Left lobe of liver (tissue), 2 donors: ENCODE measurements at regions not wholly inside any gene's neighbourhood (a gene's known extent, or its start where the extent isn't known, plus 50 kb on each side); places are given as distances from the start of the nearest gene placed in this dataset.

Source experiments
- ATAC-seq: fragments of 200-7000 bp; cut with Tn5 transposase; one replicate; pipeline ENCODE4 v1.9.1; 2020; ENCODE audit warnings: mild to moderate bottlenecking, moderate library complexity
- DNase-seq: peaks from one replicate; pipeline ENCODE4 v3.0.0-alpha.2; 2020; ENCODE audit warnings: low spot score
- donor health status: DM: no; HTN: no; CAD: no; lungs with moderate emphysema.
- donor health status: DM: no; HTN: yes; CAD: no.

DNA sequence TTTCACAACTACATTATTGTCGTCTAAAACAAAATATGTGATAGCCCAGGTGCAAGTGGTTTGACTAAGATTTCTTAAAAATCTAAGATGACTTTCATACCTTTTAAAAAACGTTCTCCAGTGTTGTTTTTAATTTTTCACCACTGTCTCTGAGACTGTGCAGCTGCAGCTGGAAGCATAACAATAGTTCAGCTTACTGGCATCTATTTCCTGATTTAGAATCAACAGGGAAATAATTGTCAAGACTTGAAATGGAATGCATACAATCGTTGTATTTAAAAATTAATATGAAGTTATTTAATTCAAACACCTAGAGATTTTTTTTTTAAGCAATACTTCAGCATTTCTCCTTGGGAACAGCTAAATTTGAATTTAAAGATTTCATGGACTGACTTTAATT is 982.0 kb upstream of the EPHA7 start:
- ATAC-seq (no peak), DNase-seq (no peak)

DNA sequence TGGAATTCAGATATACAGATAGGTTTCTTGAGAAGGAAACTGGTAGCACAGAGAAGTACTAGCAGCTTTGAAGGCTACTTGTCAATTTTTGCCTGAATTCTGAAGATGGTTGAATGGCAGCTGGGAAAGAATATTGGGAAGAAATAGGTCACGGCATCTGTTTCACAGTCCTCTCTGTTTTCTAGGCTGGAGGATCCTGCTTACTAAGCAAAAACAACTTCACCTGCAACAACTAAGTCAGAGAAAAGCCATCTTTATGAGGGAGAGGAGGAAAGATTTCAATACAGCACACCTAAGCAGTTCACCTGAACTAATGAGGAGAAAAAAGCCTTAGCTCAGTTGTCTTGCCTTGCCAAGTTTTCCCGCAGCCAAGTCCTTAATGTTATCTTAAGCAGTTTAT is 975.5 kb upstream of the EPHA7 start:
- DNase-seq, result no peak
- ATAC-seq, result no peak

DNA sequence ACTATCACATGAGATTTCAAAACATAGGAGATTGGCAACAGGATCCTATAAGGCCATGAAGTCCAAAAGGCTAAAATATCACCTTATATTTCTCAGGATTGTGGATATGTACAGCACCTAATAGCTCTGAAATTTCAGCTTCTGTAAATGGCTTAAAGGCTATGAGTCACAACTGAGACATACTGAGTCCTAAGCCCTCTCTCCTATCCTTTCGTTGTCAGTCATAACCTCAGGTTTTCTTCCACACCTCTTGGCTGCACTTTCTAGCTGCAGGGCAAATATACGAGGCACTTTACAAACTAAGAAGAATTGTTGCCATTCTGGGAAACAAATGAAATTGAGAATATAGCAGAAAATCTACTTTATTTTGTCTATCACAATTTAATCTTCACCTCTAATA is 969.9 kb upstream of the EPHA7 start:
- ATAC-seq, result no peak

DNA sequence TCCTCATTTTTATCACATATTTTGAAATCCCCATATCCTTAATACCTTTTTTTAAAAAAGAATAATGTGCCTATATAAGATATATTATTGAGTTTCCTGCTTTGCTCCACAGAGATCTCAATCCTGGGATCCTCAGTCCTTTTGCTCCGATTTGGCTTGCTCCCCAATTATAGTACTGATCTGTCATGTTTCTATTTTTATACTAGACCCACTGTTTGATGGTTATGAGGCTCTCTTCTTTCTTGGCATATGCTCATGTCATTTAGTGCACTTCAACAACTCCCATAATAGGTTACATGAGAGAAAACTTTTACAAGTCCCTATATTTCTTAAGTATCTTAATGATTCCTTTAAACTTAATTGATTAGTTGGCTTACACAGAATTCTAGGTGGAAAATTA is 958.5 kb upstream of the EPHA7 start:
- DNase-seq, result no peak
- ATAC-seq, result no peak

More for the DNA sequence above, 969.9 kb upstream of the EPHA7 start:
- DNase-seq, result no peak

DNA sequence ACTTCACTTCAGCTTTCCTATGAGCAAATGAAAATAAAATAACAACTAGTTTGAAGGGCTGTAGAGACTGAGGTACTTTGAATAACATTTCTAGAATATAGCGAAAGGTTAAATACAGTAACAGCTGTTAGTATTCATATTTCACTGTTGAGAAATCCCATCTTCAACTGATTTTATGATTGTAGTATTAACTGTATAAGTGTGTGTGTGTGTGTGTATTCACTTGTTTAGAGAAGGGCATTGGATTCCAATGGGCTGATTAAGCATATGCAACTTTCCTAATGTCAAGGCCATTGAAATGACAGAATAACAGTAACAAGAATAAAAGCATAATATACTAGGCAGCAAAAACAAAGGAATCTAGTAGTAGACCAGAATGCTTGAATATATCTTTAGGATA is 957.5 kb upstream of the EPHA7 start:
- DNase-seq (no peak), ATAC-seq (no peak)

DNA sequence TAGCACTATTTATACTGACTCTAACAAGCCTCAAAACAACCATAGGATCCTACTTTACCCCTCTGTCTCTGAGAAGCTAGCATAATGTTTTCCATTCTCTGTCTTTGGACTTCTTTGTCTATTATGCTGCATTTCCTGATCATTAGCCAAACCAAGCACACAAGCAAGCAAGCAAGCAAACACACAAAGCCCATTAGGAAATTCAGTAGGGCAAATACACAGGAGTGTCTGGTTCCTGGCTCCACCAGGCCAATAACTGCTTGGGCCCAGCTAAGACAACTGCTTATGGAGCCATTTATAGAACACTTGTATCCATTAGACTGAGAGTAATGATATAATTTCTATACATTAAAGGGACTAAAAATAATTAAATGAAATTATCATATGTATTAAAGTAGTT is 952.9 kb upstream of the EPHA7 start:
- no peak for ATAC-seq
- DNase-seq, result no peak

DNA sequence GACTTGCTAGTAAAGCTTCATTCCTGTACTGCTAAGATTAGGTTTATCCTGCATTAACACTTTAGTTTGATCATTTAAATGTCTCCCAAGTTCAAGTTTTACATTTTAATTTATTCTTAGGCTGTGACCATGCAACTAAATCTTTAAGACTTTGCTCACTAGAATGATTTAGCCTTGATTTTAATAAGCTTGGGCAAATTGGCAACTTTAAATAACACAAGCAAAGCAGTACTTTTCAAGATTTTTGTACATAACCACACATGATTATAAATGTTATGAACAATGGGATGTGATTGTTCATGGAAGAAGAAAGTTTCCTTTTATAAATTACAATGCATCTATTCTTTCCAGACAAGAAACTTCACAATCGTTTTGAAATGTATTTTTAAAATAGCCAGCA is 948.0 kb upstream of the EPHA7 start:
- ATAC-seq, result no peak
- no peak for DNase-seq

DNA sequence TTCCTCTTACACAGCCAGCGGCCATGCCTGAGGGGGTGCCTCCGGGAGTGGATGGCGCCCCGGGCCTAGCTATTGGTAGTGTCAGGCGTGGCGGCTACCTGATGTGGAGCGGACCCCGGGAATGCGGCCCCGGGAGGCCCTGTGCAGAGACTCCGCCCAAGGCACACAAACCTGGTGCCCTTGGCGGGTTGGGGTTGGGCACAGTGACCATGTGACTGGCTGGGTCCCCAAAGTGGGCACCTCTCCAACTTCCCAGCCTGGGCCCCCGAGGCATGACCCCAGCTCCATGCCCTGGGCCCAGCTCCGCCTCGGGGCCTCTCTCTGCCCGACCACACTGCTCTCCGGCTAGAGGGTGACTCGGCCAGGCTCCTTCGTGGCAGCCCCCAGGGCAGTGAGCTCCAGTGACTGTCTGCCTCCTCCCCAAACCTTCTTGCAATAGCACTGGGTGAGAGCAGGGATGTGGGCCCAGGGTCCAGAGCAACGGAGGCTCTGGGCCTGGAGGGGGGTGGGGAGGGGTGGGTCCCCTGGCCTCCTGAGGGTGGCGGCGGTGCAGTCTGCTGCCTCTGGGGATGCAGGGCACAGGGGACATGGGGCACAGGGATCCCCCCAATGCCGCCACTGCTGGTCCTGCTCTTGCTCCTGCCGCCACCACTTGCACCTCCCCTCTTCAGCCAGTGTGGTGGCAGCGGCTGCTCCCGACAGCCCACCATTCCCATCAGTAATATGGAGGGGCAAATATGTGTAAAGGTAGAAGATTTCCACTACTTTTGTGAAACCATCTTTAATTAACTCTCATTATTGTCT is 942.9 kb upstream of the EPHA7 start:
- DNase-seq (peak; percentile 44), ATAC-seq (no peak)

DNA sequence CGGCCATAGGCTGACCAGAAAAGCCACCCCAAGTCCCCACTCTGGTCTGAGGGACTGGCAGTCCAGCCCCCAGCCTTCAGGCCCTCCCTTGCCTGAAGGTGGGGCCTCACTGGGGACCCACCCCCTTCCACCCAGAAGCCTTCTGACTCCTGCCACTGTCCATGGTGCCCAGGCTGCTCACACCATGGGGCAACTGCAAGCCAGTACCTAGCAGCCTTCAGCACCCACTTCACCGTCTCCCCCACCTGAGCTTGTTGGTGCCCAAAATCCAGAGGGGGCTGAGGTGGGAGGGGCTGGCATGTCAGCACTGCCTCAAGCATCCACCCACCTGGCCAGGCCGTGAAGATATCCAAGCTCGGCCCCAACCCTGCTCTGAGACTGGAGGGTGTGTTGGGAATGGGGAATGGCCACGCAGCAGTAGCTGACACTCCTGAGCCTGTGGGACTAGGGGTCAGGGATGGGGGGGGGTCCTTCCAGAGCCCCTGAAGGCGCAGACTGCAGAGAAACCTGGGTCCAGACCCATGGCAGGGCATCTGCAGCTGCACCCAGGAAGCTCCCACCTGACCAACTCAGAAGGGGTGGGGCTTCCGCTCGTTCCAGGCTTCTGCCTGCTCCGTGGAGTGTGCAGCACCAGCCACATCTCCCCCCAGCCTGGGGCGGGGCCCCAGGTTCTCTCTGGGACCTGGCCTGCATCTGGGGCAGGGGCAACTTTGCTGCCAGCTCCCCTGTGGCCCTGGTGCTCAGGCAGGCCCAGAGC is 942.1 kb upstream of the EPHA7 start:
- ATAC-seq (no peak), DNase-seq (no peak)

DNA sequence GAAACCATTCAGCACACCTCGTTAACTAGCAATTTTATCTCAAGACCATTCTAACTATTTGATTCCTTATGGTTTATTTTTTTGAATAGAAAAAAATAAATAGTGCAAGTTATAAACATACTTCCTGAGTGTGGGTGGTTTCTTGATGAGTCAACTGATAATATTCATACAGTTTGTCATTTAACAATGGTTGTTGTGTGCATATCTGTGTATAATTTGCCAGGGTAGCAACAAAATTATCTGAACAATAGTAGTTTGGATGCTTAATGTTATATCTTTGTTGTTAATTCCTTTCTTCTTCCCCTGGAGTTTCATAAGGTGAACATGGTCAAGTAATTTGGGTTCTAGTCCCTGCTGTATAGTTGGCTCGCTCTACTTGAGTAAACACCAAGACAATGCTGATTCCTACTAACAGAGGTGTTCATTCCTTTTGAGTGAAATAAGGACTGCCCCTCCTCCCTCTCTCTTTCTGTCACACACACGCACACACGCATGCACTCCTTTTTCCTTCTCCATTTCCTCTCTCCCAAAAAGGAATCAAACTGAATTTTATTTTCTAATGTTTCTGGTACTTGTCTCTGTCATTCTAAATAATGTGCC is 938.1 kb upstream of the EPHA7 start:
- no peak for DNase-seq
- no peak for ATAC-seq

DNA sequence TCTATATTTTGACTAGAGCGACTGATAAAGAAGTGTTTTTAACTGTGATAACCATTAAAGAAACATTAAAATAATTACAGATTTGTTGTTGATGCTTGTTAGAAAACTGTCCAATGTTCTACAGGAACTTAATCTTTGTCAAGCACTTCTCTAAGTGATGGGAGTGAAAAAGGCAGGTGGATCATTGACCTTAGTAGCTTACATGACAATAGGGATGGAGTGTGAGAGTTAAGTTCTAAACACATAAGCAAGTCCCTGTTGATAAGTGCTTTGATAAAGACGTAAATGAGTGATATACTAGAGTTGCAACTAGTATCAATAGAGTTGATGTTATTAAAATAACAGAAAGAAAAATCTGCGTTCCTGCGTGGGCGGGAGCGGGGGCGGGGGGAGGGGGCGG is 931.5 kb upstream of the EPHA7 start:
- no peak for ATAC-seq
- no peak for DNase-seq

DNA sequence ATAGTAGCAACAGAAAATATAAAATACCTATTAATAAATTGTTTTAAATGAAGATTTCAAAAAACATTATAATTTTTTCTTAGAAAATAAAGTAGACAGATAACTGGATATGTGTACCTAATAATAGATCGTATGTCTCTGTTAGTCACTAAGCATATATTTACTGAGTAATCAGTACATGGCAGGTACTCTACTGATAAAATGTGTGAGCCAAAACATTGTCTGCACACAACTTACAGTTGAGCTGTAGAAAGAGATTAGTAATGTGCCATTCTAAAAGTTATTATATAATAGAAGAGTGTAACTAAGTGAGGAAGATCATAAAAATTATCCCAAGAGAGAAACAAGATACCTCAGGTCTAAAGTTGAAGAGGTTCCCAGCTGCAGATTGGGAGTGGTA is 929.9 kb upstream of the EPHA7 start:
- no peak for DNase-seq
- ATAC-seq, result no peak

DNA sequence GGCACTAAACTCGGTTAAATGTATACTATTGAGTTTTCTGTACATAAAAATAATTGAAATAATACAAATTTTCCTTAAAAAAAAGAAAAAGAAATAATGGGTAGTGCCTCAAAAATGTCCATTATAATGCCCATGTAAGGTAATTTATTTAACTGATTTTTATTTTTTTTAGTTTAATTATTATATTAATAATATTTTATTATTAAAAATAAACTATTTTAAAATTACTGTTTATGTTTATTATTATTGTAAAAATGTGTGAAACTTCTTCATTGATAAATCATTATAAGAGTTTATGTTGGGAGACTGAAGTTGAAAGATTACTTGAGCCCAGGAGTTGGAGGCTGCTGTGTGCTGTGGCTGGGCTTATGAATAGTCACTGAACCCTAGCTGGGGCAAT is 925.5 kb upstream of the EPHA7 start:
- no peak for DNase-seq
- ATAC-seq, result no peak

DNA sequence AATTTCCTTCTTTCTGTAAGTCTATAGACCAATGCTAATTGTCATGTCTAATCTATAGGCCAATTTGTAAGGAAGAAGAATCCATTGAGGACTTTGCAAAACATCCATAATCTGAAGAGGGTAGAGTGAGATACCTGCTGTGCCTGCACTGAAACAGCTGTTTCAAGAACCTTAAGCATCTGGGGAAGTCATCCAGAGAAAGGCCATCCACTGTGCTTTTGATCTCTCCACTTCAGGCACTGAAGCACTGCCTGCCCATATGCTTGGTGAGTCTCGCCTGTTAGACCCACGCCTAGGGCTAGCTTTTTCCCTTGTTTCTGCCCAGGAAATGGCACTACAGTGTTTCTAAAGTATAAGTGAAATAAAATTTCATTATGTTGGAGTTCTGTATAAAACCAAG is 921.8 kb upstream of the EPHA7 start:
- no peak for ATAC-seq
- no peak for DNase-seq

DNA sequence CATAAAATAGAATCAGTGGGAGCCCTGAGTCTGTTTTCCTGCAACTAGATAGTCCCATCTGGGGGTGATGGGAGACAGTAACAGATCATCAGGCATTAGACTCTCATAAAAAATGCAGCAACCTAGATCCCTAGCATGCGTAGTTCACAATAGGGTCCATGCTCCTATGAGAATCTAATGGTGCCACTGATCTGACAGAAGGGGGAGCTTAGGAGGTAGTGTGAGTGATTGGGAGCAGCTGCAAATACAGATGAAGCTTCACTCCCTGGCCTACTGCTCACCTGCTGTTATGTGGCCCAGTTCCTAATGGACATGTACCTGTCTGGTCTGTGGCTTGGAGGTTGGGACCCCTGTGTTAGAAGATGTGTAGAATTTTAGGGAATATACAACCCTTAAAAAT is 904.5 kb upstream of the EPHA7 start:
- DNase-seq, result no peak
- ATAC-seq, result peak; percentile 52

DNA sequence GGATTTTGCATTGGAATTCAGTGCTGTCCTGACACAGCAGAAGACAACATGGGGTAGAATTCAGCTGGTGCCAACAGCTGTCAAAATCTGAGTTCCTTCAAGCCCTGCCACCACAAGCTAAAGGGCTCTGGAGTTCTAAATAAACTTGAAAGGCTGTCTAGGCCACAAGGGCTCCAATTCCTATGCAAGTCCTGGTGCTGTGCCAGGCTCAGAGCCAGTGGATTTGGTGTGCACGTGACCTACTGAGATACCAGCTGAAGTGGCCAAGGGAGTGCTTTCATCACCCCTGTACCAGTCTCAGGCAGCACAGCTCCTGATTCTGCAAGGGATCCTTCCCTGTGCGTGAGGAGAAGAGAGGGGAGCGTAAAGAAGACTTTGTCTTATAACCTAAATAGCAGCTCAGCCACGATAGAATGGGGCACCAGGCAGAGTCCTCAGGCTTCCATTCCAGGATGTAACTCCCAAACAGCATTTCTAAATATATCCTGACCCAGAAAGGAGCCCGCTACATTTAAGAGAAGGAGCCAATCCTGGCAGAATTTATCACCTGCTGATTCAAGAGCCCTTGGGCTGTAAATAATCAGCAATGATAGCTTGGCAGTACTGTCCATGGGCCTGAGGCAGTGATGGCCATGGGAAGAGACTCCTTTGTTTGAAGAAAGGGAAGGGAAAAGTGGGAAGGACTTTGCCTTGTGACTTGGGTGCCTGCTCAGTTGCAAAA is 881.2 kb upstream of the EPHA7 start:
- ATAC-seq, result no peak
- no peak for DNase-seq

DNA sequence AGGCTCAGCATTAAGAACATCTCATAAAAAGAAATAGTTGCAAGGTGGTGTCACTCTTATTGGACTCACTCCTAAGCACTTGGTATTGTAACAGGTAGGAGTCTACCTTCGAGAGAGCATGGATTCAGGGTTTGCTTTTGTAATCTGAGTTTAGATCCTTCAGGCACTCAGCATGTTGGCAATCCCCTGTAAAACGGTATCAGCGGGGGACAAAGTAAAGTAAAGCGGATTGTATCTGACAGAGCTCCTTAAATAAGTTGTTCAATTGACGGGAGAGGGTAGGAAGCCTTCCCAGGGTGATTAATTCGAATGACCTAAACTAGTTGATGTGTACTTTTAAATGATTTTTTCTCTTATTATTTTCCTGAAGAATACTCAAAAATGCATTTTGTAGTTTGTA is 869.8 kb upstream of the EPHA7 start:
- DNase-seq, result no peak
- no peak for ATAC-seq

DNA sequence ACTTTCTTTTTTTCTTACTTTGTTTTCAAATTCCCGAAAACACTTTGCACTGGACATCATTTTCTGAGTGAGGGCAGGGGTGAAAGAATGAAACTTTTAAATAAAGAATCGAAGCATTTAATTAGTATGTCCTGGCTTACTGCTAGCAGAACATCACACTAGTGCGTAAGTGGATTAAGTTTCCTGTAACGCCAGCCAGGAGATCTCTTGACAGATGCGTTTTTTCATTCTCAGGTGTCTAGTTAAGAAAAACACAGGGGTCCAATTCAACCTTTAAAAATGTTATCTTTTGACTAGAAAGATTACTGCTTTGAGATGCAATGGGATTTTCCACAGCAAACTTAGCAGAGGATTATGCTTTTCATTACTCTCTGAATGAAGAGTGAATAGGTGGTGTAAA is 858.8 kb upstream of the EPHA7 start:
- no peak for DNase-seq
- ATAC-seq, result no peak

DNA sequence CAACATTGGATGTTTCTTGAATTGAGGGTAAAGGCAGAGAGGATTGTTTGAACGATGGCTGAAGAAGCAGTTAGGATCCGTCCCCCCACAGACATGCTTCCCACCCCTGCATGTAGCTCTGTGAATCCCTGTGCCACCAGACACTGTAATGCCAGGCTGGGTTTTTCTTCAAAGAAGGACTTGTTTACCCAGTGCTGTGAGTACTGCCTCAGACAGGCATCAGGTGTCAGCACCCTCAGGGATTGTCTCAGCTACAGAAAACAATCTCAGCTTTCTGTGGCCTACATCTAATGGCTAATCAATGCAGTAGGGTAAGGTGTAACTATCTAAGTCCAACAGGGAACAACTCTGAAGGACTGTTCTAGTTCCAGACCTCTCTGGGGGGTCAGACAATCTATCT is 853.0 kb upstream of the EPHA7 start:
- DNase-seq (no peak), ATAC-seq (no peak)

DNA sequence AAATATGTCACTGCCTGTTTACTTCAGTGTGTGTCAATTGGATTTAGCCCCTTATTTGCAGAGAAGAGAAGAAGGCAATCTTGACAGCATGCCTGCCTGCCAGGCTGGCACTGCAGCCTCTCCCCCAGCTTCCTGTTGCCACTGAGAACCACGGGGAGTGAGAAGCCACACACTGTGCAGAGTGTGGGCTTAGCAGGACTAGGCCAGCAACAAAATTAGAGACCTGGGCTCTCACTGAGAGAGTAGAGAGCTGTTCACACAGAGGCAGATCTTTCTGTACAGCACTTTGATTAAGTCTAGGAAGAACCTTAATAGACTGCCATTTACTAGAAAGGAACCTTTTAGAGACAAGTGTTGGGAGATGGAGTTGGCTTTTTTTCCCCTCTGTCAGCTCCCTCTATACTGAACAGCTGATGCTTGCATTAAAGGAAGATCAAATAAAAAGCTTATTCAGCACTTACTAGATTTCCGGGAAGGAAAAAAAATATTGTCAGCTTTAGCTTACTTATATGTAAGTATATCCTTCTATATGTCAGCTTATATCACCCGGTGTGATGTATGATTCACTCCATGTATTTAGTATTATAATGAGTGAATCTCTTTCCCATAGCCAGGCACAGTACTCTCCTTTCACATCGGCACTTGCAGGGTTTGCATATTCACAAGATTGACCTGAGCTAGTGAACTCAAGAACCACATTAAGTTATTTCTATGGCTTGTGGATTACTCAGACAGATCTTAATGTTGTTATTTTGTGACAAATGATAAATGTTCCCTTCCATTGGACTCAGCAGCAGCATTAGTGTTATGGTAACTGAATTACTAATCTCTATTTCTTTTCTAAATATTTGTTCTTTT is 851.0 kb upstream of the EPHA7 start:
- ATAC-seq, result no peak
- no peak for DNase-seq

DNA sequence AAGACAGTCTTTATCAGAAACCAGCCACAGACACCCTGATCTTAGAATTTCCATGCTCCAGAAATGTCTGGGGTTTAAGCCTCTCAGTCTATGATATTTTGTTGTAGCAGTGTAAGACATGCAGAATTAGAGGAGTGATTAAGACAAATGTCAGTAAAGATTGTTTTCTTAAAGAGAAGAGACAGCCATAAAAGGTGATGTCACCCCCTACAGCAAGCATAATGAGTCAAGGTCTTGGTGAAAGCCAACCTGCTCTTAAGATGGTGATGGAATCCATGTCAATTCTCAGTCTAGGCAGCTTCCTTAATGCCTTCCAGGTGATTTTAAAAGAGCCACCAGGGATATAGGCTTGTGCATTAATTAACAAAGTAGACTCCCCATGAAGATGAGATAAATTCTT is 849.9 kb upstream of the EPHA7 start:
- DNase-seq (no peak), ATAC-seq (no peak)
